ENCODE measurements at regions not wholly inside any gene's neighbourhood (a gene's known extent, or its start where the extent isn't known, plus 50 kb on each side); places are given as distances from the start of the nearest gene placed in this dataset.

DNA sequence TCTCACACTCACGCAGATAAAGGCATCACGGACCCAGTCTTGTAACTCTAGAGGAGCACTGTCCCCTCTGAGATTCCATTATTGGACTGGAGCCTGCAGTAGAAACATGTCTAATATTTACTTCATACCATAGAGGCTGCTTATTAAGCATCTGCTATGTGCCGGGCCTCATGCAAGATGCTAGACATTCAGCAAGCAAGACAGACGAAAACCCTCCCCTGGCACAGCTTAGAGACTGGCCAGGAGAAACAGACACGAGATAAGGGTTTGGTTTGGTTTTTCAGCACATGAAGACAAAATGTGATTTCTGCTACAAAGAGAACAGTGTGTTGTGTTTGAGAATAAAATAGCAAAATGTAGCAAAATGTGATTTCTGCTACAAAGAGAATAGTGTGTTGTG, 719.2 kb downstream of the MED13L start:
- Histone ChIP-seq H3K4me1 (peaks cover 2% of the 10 kb centered on the region; the same call in 1 of the 2 replicates), H3K9me3 (no peaks in the 10 kb centered on the region), H3K27ac (no peak overlapping the region), H3K36me3 (no peaks in the 10 kb centered on the region), H3K4me2 (no peak overlapping the region), H4K20me1 (no peaks in the 10 kb centered on the region), H3K9ac (no peak overlapping the region), H3K4me3 (no peak overlapping the region), H3K27me3 (no peaks in the 10 kb centered on the region)
- no peak for TF ChIP-seq Cebpa-rat (IDR thresholded peaks at IDR 0.05)

DNA sequence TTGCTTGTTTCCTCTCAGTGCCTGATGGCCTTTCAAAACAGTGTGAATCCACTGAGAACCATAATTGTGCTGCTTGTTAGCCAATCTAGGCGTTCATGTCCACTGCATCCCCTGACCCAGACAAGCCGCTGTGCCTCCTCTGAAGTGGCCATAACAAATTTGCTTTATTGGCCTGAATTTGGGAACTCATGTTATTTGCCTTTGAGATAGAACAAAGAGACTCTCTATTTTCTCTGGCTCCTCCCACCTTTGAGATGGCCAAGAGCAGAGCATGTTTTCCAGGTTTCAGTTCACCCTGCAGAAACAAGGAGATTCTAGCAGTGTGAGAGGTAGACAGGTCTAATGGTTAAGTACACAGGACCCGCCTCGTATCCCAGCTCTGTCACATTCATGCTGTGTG, 723.9 kb downstream of the MED13L start:
- H3K4me2 ChIP-seq, result no peak overlapping the region
- no peak overlapping the region for H3K9ac ChIP-seq

DNA sequence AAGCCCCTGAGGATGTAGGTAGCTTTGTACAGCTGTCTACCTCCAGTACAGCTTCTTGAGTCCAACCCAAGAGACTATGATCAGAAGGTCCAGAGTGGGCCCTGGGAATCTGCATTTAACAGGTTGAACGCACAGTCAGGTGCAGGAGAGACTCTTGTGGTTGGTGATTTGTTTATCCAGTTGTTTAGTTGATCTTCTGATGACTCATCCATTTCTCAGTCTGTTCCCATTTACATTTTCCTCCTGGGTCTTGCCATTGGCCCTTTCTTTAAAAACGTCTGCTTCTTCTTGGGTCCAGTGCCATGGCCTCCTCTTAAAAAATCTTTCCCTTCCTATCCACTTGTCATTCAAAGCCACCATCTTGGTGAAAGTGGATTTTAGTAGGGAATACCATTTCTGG, 734.2 kb downstream of the MED13L start:
- no peak for TF ChIP-seq Cebpa-rat (IDR thresholded peaks at IDR 0.05)
- no peaks in the 10 kb centered on the region for H3K4me1 ChIP-seq
- peaks cover 10% of the 10 kb centered on the region for H3K9me3 ChIP-seq
- no peaks in the 10 kb centered on the region for H3K36me3 ChIP-seq
- H3K4me2 ChIP-seq, result no peak overlapping the region
- no peak overlapping the region for H3K4me3 ChIP-seq
- H3K27ac ChIP-seq, result no peak overlapping the region
- H4K20me1 ChIP-seq, result no peaks in the 10 kb centered on the region
- H3K27me3 ChIP-seq, result no peaks in the 10 kb centered on the region
- no peak overlapping the region for H3K9ac ChIP-seq

More for the DNA sequence above, 723.9 kb downstream of the MED13L start:
- TF ChIP-seq Cebpa-rat (IDR thresholded peaks at IDR 0.05), result no peak
- no peaks in the 10 kb centered on the region for H3K9me3 ChIP-seq
- no peaks in the 10 kb centered on the region for H4K20me1 ChIP-seq
- H3K4me1 ChIP-seq, result no peaks in the 10 kb centered on the region
- no peak overlapping the region for H3K27ac ChIP-seq
- no peaks in the 10 kb centered on the region for H3K27me3 ChIP-seq
- H3K36me3 ChIP-seq, result no peaks in the 10 kb centered on the region
- no peak overlapping the region for H3K4me3 ChIP-seq

DNA sequence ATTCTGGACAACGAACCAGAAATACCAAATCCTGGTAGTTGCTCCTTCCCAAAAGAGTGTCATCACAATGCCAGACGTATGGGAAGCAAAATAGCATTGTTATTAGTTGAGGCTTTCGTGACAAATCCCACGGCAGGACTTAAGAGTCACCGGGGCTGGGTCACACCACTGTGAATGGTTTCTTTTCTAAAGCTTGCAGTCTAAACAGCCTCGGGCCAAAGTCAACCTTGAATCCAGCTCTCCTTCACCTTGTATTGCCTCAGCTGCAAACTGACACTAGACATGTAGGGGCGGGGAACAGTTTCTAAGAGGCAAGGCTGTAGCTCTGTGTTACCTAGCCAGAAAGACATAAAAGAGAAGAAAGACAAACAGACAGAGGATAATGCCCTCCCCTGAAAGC, 734.8 kb downstream of the MED13L start:
- Histone ChIP-seq H3K4me3 (no peak overlapping the region), H3K4me1 (no peaks in the 10 kb centered on the region), H3K9me3 (peaks cover 10% of the 10 kb centered on the region), H3K9ac (no peak overlapping the region), H3K4me2 (no peak overlapping the region), H3K27ac (no peak overlapping the region), H3K27me3 (no peaks in the 10 kb centered on the region), H3K36me3 (no peaks in the 10 kb centered on the region), H4K20me1 (no peaks in the 10 kb centered on the region)
- TF ChIP-seq Cebpa-rat (IDR thresholded peaks at IDR 0.05), result no peak

DNA sequence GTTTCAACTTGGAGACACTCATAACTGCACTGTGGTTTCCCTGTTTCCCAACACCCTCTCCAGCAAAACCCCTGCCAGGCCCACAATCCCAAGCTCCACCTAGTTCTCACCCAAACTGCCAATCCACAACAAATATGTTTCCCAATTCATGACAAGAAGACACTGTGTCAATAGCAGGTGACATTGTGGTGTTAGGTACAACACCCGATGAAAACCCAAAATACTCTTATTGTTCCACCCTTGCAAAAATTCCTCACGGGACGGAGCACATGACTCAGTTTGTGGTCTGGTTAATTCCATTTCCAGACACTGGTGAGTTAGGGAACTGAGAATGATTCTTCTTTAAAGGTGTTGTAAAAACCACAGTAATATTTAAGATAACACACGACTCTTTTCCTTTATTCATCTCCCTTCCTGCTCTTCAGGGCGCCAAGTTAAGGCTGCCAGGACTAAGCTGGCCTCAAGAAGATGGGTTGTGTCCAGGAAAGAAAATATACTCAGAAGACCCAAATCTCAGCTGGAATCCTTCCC, 735.5 kb downstream of the MED13L start:
- no peak overlapping the region for H3K4me3 ChIP-seq
- no peaks in the 10 kb centered on the region for H4K20me1 ChIP-seq
- H3K27ac ChIP-seq, result no peak overlapping the region
- no peak for TF ChIP-seq Cebpa-rat (IDR thresholded peaks at IDR 0.05)
- H3K27me3 ChIP-seq, result no peaks in the 10 kb centered on the region
- H3K9ac ChIP-seq, result no peak overlapping the region
- H3K9me3 ChIP-seq, result peaks cover 10% of the 10 kb centered on the region
- H3K36me3 ChIP-seq, result no peaks in the 10 kb centered on the region
- H3K4me1 ChIP-seq, result no peaks in the 10 kb centered on the region
- no peak overlapping the region for H3K4me2 ChIP-seq

DNA sequence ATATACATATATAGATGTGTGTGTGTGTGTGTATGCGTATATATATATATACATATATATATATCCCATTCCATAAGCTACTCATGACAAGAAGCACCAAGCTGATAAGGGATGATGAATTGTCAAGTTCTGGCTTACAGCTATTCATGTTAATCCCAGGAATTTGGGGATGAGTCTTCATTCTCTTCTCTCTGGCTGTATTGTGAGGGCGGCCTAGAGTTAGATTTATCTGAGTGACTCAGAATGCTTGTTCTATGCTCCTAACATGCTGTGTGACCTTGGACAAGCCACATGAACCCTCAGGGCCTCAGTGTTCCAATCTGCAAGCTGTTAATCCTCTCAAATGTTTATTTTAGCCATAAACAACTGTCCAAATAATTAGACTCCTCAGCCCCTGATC, 749.0 kb downstream of the MED13L start:
- no peak for TF ChIP-seq Cebpa-rat (IDR thresholded peaks at IDR 0.05)
- H3K36me3 ChIP-seq, result no peaks in the 10 kb centered on the region
- no peak overlapping the region for H3K27ac ChIP-seq
- H3K4me1 ChIP-seq, result no peaks in the 10 kb centered on the region
- no peak overlapping the region for H3K9ac ChIP-seq
- H4K20me1 ChIP-seq, result no peaks in the 10 kb centered on the region
- no peak overlapping the region for H3K4me3 ChIP-seq
- H3K27me3 ChIP-seq, result no peaks in the 10 kb centered on the region
- no peaks in the 10 kb centered on the region for H3K9me3 ChIP-seq
- H3K4me2 ChIP-seq, result no peak overlapping the region

DNA sequence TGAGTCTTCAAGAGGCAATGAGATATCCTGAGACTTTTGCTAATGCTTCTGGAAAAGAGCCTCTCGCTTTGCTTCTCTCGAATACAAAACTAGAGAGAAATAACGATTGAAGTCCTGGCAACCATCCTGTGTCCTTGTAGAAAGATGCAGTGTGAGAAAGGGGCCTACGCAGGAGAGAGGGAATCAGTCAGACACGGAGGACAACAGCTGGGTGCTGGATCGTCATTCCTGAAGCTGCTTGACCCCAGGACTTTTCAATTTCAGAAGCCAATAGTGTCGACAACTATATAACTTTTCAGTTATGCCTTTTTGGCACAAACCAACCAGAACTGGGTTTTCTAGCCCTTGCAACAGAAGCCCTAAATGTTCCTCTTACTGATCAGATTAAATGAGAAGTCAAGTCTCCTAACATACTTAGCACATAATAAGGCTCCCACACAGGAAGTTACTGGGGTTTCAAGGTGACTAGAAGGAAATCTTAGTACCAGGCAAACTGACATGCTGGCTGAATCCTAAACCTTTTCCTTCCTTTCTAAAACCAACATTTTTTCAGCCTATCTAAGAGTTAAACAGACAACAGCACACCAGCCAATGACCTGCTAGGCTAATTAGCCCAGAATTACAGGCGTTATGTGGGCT, 755.6 kb downstream of the MED13L start:
- H3K27ac ChIP-seq, result no peak overlapping the region
- H3K4me3 ChIP-seq, result no peak overlapping the region
- no peaks in the 10 kb centered on the region for H3K27me3 ChIP-seq
- no peak for TF ChIP-seq Cebpa-rat (IDR thresholded peaks at IDR 0.05)
- H3K36me3 ChIP-seq, result no peaks in the 10 kb centered on the region
- peaks cover 15% of the 10 kb centered on the region for H3K4me1 ChIP-seq
- H3K4me2 ChIP-seq, result peak overlapping the region; percentile 31
- H3K9me3 ChIP-seq, result no peaks in the 10 kb centered on the region
- 0 out of 2 replicates have a peak overlapping the region, but pooled peaks have one; percentile 6 for H3K9ac ChIP-seq
- no peaks in the 10 kb centered on the region for H4K20me1 ChIP-seq

DNA sequence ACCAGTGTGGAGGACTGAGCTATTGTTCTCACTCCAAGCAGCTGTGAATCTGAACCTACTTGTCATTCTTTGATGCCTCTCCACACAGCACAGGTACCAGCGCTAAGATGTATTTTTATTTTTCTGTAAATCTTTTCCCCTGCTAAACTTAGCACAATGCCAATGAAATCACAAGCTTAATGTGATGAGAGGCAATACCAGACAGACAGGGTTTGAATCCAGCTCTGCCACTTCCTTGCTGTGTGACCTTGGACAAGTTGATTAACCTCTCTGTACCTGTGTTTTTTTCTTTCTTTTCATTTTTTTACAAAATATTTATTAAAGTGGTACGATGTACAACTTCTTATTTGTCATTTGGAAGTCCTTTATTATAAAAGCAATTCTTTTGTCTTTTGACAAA, 757.6 kb downstream of the MED13L start:
- H3K27ac ChIP-seq, result no peak overlapping the region
- H3K4me1 ChIP-seq, result peaks cover 15% of the 10 kb centered on the region
- H4K20me1 ChIP-seq, result no peaks in the 10 kb centered on the region
- no peaks in the 10 kb centered on the region for H3K27me3 ChIP-seq
- H3K4me2 ChIP-seq, result no peak overlapping the region
- H3K9me3 ChIP-seq, result no peaks in the 10 kb centered on the region
- no peak overlapping the region for H3K4me3 ChIP-seq
- TF ChIP-seq Cebpa-rat (IDR thresholded peaks at IDR 0.05), result no peak
- no peaks in the 10 kb centered on the region for H3K36me3 ChIP-seq
- no peak overlapping the region for H3K9ac ChIP-seq

DNA sequence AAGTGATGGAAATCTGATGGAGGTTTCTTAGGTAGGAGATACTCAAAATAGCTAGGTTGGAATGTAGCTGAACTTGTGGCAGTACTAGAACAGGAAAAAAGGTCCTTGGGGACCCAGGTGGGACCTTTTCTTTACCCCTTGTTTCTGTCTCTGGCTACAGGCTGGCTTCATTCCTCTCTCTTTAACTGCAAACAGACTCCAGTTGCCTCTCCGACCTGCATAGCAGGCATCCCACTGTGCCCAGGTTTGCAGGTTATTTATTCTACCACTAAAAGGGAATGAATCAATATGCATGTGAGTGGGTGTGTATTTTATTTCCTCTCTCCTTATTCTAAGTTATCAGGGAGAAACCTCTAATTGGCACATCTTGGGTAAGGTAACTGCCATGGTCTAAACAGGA, 758.1 kb downstream of the MED13L start:
- H3K9ac ChIP-seq, result no peak overlapping the region
- no peaks in the 10 kb centered on the region for H4K20me1 ChIP-seq
- no peak overlapping the region for H3K27ac ChIP-seq
- no peak overlapping the region for H3K4me3 ChIP-seq
- no peak overlapping the region for H3K4me2 ChIP-seq
- no peaks in the 10 kb centered on the region for H3K36me3 ChIP-seq
- no peaks in the 10 kb centered on the region for H3K27me3 ChIP-seq
- no peak for TF ChIP-seq Cebpa-rat (IDR thresholded peaks at IDR 0.05)
- peaks cover 15% of the 10 kb centered on the region for H3K4me1 ChIP-seq
- no peaks in the 10 kb centered on the region for H3K9me3 ChIP-seq

DNA sequence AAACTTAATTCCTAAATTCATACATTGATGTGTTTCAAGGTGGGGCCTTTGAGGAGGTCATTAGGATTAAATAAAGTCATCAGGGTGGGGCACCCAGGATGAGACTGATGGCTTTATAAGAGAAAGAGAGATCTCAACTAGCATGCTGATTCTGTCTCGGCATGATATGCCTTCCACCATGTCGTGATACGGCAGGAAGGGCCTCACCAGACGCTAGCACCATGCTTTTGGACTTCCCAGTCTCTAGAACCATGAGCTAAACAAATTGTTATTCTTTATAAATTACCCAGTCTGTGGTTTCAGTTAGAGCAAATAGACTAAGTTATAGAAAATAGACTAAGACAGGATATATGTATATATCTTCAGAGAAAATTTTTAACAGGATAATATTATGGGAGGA, 759.6 kb downstream of the MED13L start:
- H3K36me3 ChIP-seq, result no peaks in the 10 kb centered on the region
- H3K4me1 ChIP-seq, result peaks cover 14% of the 10 kb centered on the region
- no peak overlapping the region for H3K27ac ChIP-seq
- no peak overlapping the region for H3K4me2 ChIP-seq
- H3K9me3 ChIP-seq, result peaks cover 7% of the 10 kb centered on the region; the same call in 1 of the 2 replicates
- no peak overlapping the region for H3K4me3 ChIP-seq
- H3K9ac ChIP-seq, result no peak overlapping the region
- no peaks in the 10 kb centered on the region for H4K20me1 ChIP-seq
- H3K27me3 ChIP-seq, result no peaks in the 10 kb centered on the region
- TF ChIP-seq Cebpa-rat (IDR thresholded peaks at IDR 0.05), result no peak

Data from BLaER1 (cell line).